GM23248 (cell line): ENCODE measurements at regions not wholly inside any gene's neighbourhood (a gene's known extent, or its start where the extent isn't known, plus 50 kb on each side); places are given as distances from the start of the nearest gene placed in this dataset.

Source experiments
- DNase-seq: peaks from one replicate; pipeline ENCODE4 v3.0.0-alpha.2; 2015
- H2AFZ ChIP-seq: fragments of 200-600 bp; sonication (generic); 2 replicates; pipeline ENCODE4 v1.6.1; 2016; ENCODE audit warnings: antibody characterized with exemption
- H3F3A ChIP-seq: fragments of 200-600 bp; sonication (generic); 2 replicates; pipeline ENCODE4 v1.6.1; 2016; ENCODE audit warnings: mild to moderate bottlenecking, antibody characterized with exemption, mixed run types; ENCODE audit not compliant: insufficient read depth
- H3K27ac ChIP-seq: fragments of 200-600 bp; sonication (generic); 2 replicates; pipeline ENCODE4 v1.5.1; 2016; ENCODE audit warnings: mild to moderate bottlenecking
- H3K27me3 ChIP-seq: fragments of 200-600 bp; sonication (generic); replicated peaks from 2 replicates; pipeline ENCODE4 v1.6.1; 2016; ENCODE audit warnings: mild to moderate bottlenecking; ENCODE audit not compliant: insufficient read depth
- H3K36me3 ChIP-seq: fragments of 200-600 bp; sonication (generic); 2 replicates; pipeline ENCODE4 v1.6.1; 2016; ENCODE audit warnings: low read depth, mild to moderate bottlenecking
- H3K4me1 ChIP-seq: fragments of 200-600 bp; sonication (generic); 2 replicates; pipeline ENCODE4 v1.6.1; 2016; ENCODE audit warnings: mild to moderate bottlenecking; ENCODE audit not compliant: insufficient read depth
- H3K4me2 ChIP-seq: fragments of 200-600 bp; sonication (generic); one replicate; pipeline ENCODE4 v1.6.1; 2016; ENCODE audit warnings: mild to moderate bottlenecking; ENCODE audit not compliant: unreplicated experiment
- H3K4me3 ChIP-seq: fragments of 200-600 bp; sonication (generic); 2 replicates; pipeline ENCODE4 v1.5.1; 2016; ENCODE audit warnings: mild to moderate bottlenecking
- H3K79me2 ChIP-seq: fragments of 200-600 bp; sonication (generic); 2 replicates; pipeline ENCODE4 v1.6.1; 2016; ENCODE audit warnings: mild to moderate bottlenecking; ENCODE audit not compliant: insufficient read depth
- H3K9ac ChIP-seq: fragments of 200-600 bp; sonication (generic); 2 replicates; pipeline ENCODE4 v1.6.1; 2016; ENCODE audit warnings: mild to moderate bottlenecking
- H3K9me2 ChIP-seq: fragments of 200-600 bp; sonication (generic); 2 replicates; pipeline ENCODE4 v1.6.1; 2016; ENCODE audit warnings: mixed run types, mild to moderate bottlenecking, moderate library complexity; ENCODE audit not compliant: insufficient read depth
- H3K9me3 ChIP-seq: fragments of 200-600 bp; sonication (generic); one replicate; pipeline ENCODE4 v1.6.1; 2017; ENCODE audit warnings: low read depth
- H4K20me1 ChIP-seq: fragments of 200-600 bp; sonication (generic); 2 replicates; pipeline ENCODE4 v1.6.0; 2016; ENCODE audit not compliant: insufficient read depth
- EZH2 ChIP-seq: fragments of 200-600 bp; sonication (generic); IDR thresholded peaks from 2 replicates; pipeline ENCODE4 v1.6.1; 2018; ENCODE audit warnings: antibody characterized with exemption, mild to moderate bottlenecking; ENCODE audit not compliant: insufficient read depth, poor library complexity, severe bottlenecking
- EZH2phosphoT487 ChIP-seq: fragments of 200-600 bp; sonication (generic); IDR thresholded peaks from 2 replicates; pipeline ENCODE4 v1.6.1; 2018; ENCODE audit warnings: antibody characterized with exemption, moderate library complexity, mild to moderate bottlenecking, low read depth; ENCODE audit not compliant: insufficient read depth
- WGBS, 2 experiments: methylation state at CpG; one replicate each; pipeline ENCODE4 v1.1.6; 2015 to 2017; ENCODE audit warnings: low lambda C conversion rate in 2 of 2, low coverage in 1 of 2; ENCODE audit errors: missing lambda C conversion rate in 2 of 2; 5-methylcytosine and 5-hydroxymethylcytosine counted together
- in situ Hi-C: fragments of 300-500 bp; cut with MboI; formaldehyde crosslinking; loops from 2 replicates; pipeline ENCODE4 v1.15.0; 2020

DNA sequence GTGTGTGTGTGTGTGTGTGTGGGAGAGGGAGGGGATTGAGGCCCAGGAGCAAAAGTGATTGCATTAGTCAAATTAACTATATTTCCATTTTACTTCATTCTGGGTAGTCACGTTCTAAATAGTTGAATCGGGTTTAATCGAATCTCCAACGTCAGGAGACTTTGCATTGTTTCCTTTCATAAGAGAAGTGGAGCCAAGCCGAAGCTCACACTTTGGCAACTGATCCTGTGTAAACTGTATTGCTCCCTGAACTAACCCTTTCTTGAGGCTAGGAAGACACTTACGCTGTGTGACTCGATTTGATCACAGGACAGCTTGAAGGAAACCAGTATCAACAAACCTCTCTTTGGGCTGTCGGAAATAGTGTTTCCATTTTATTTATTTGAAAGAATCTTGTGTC is 363.4 kb upstream of the ATP2B1 start:
- H3F3A ChIP-seq, result no peaks in the 10 kb centered on the region
- no peak for TF ChIP-seq EZH2
- no peak for TF ChIP-seq EZH2phosphoT487
- H2AFZ ChIP-seq, result no peak overlapping the region
- H3K79me2 ChIP-seq, result no peaks in the 10 kb centered on the region
- in situ Hi-C loops, result no loop called here
- no peak overlapping the region for H3K4me3 ChIP-seq
- WGBS, 2 experiments, result 75 to 81% methylated on average over 8 of the region's 8 CpGs
- no peak overlapping the region for H3K27ac ChIP-seq
- no peak for DNase-seq
- no peak overlapping the region for H3K9ac ChIP-seq
- H3K9me3 ChIP-seq, result no peaks in the 10 kb centered on the region
- no peaks in the 10 kb centered on the region for H3K9me2 ChIP-seq
- H3K27me3 ChIP-seq, result no peaks in the 10 kb centered on the region
- H3K4me1 ChIP-seq, result no peaks in the 10 kb centered on the region
- no peaks in the 10 kb centered on the region for H3K36me3 ChIP-seq
- no peaks in the 10 kb centered on the region for H4K20me1 ChIP-seq
- no peak overlapping the region for H3K4me2 ChIP-seq

DNA sequence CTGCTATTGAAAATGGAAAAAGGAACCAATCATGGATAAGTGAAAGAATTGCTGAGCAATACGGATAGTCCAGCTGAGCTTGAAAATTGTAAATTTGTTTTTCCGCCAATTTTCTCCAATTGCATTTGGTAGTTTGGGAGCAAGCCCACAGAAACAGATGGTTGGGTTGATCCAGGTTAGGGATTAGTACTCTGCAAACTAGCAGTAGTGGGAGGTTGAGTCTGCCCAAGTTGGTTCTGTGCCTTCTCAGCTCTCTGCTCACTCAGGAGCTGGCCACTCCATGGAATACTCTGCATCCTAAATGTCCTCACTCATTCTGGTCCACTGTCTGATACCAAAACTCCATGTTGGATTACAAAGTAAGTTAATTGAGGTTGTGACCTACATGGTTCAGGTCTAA is 361.1 kb upstream of the ATP2B1 start:
- no peaks in the 10 kb centered on the region for H3K9me2 ChIP-seq
- no peak overlapping the region for H3K4me3 ChIP-seq
- H3K4me2 ChIP-seq, result no peak overlapping the region
- no peaks in the 10 kb centered on the region for H4K20me1 ChIP-seq
- no peaks in the 10 kb centered on the region for H3K27me3 ChIP-seq
- H3K27ac ChIP-seq, result no peak overlapping the region
- DNase-seq, result no peak
- no peak overlapping the region for H3K9ac ChIP-seq
- peaks cover 14% of the 10 kb centered on the region for H3K4me1 ChIP-seq
- TF ChIP-seq EZH2phosphoT487, result no peak
- no peak for TF ChIP-seq EZH2
- H3F3A ChIP-seq, result no peaks in the 10 kb centered on the region
- H3K9me3 ChIP-seq, result no peaks in the 10 kb centered on the region
- H3K36me3 ChIP-seq, result no peaks in the 10 kb centered on the region
- WGBS, 2 experiments, result 94 to 98% methylated on average over 2 of the region's 2 CpGs
- in situ Hi-C loops, result no loop called here
- H2AFZ ChIP-seq, result no peak overlapping the region
- H3K79me2 ChIP-seq, result no peaks in the 10 kb centered on the region

DNA sequence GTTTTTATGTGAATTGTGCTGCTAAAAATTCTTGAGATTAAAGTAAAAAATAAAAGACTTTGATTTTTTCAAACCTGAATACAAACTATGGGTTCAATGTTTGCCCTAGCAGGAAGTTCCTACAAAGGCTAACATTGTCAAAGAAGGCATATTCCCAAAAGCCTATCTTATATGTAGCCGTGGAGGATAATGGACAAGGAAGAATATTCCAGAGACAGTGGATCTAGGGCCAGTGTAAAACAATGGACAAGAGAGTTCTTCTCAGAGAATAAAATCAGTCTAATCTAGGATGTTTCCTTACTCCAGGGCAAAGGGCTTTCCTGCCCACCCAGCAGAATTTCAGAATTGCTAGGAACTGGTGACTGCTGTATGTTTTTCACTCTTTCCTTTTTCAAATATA is 359.2 kb upstream of the ATP2B1 start:
- Histone ChIP-seq H3K27ac (no peak overlapping the region), H3K36me3 (no peaks in the 10 kb centered on the region), H3K27me3 (no peaks in the 10 kb centered on the region), H3F3A (no peaks in the 10 kb centered on the region), H3K4me1 (peaks cover 16% of the 10 kb centered on the region), H3K9me2 (no peaks in the 10 kb centered on the region), H3K4me2 (no peak overlapping the region), H4K20me1 (no peaks in the 10 kb centered on the region), H3K9me3 (no peaks in the 10 kb centered on the region), H3K79me2 (no peaks in the 10 kb centered on the region), H2AFZ (no peak overlapping the region), H3K4me3 (no peak overlapping the region), H3K9ac (no peak overlapping the region)
- TF ChIP-seq EZH2phosphoT487, result no peak
- TF ChIP-seq EZH2, result no peak
- in situ Hi-C loops, result no loop called here
- 97 to 100% methylated on average over 1 of the region's 1 CpG for WGBS, 2 experiments
- no peak for DNase-seq

DNA sequence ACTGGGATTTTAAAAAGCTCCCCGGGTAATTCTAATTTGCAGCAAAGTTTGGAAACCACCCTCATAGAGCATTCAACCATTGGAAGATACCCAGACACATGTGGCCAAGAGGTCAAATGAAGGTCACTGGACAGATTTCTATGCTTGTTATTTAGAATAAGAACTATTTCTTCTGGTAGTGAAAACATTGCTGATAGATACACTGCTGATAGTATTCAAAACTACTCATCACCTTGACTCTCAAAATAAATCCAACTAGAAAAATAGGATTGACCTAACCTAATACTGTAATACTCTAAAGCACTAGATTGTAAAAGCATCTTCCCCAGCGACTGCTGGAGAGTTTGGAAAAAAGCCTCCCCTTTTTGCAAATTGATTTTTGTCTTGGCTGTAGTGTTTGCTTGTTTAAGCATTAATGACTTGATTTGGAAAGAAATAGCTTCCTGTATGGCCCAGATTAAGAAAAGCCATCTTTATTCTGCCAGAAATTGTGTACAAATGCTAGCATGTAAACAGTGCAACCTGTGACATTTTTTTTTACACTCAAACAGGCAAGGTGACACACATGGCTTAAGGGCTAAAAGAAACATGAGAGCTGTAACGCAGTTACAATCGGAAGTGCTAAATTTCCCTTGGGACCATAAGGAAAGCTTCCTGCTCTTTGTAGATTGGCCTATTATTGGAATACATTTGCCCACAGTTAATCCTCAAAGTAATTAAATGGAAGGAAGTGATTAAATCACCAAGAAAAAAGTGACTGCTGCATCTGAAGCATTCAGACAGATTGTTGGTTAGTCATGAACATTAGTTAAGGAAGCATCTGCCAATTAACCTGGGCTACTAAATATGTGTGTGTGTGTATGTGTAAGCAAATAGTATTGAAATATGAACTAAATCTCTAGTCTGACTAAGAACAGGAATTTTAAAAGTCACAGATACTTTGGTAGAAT is 356.5 kb upstream of the ATP2B1 start:
- Histone ChIP-seq H3K9me3 (no peaks in the 10 kb centered on the region), H3K36me3 (no peaks in the 10 kb centered on the region), H3K27me3 (no peaks in the 10 kb centered on the region), H4K20me1 (no peaks in the 10 kb centered on the region), H3K4me1 (peaks cover 16% of the 10 kb centered on the region), H3K4me2 (peak overlapping the region; percentile 3), H3K9me2 (no peaks in the 10 kb centered on the region), H3K9ac (no peak overlapping the region), H2AFZ (0 out of 2 replicates have a peak overlapping the region, but pooled peaks have one; percentile 16), H3K27ac (no peak overlapping the region), H3K79me2 (no peaks in the 10 kb centered on the region), H3K4me3 (no peak overlapping the region), H3F3A (no peaks in the 10 kb centered on the region)
- no peak for TF ChIP-seq EZH2phosphoT487
- no peak for TF ChIP-seq EZH2
- DNase-seq, result peak; percentile 22
- in situ Hi-C loops, result no loop called here
- WGBS, 2 experiments, result 36 to 40% methylated on average over 4 of the region's 4 CpGs

DNA sequence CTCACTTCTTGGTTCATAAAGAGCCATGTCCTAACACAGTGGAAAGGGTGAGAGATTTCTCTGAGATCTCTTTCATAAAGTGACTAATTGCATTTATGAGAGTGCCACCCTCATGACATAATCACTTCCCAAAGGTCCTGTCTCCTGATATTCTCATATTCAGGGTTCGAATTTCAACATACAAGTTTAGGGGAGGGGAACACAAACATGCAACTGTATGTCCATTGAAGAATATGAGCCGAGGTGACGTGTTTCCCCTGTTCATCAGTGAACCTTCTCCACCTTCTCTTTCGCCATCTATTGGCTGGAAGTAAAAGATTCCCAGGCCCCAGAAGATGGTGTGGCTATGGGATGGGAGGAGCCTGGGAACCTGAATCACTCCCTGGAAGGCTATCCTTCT is 354.2 kb upstream of the ATP2B1 start:
- no peak overlapping the region for H3K4me3 ChIP-seq
- H3K27me3 ChIP-seq, result no peaks in the 10 kb centered on the region
- H3K9me2 ChIP-seq, result no peaks in the 10 kb centered on the region
- H2AFZ ChIP-seq, result no peak overlapping the region
- H3K4me2 ChIP-seq, result no peak overlapping the region
- H3K9ac ChIP-seq, result no peak overlapping the region
- H3K27ac ChIP-seq, result no peak overlapping the region
- H4K20me1 ChIP-seq, result no peaks in the 10 kb centered on the region
- peaks cover 32% of the 10 kb centered on the region for H3K4me1 ChIP-seq
- no peak for DNase-seq
- H3K9me3 ChIP-seq, result no peaks in the 10 kb centered on the region
- peaks cover 5% of the 10 kb centered on the region; the same call in 1 of the 2 replicates for H3F3A ChIP-seq
- in situ Hi-C loops, result no loop called here
- no peaks in the 10 kb centered on the region for H3K36me3 ChIP-seq
- H3K79me2 ChIP-seq, result no peaks in the 10 kb centered on the region
- 83 to 85% methylated on average over 4 of the region's 4 CpGs for WGBS, 2 experiments
- TF ChIP-seq EZH2phosphoT487 (no peak), EZH2 (no peak)
